ENCODE measurements at regions not wholly inside any gene's neighbourhood (a gene's known extent, or its start where the extent isn't known, plus 50 kb on each side); places are given as distances from the start of the nearest gene placed in this dataset.
"Not testable (repeated sequence)": the region's sequence is repeated elsewhere in the genome, so short reads cannot be mapped to it uniquely, and the experiment has no call there.

GRCh38 chr2:136324966-136325365, 207.0 kb upstream of the CXCR4 start:
- no peak for DNase-seq (ENCODE audit: low spot score)

- no peak for DNase-seq (ENCODE audit: low spot score)
Measured at GRCh38 chr2:136323935-136324334, 206.0 kb upstream of the CXCR4 start.

GRCh38 chr2:136323195-136323594, 205.2 kb upstream of the CXCR4 start:
- no peak for DNase-seq (ENCODE audit: low spot score)

GRCh38 chr2:136322428-136322827, 204.5 kb upstream of the CXCR4 start:
- no peak for DNase-seq (ENCODE audit: low spot score)

- DNase-seq (ENCODE audit: low spot score) = no peak
Measured at GRCh38 chr2:136319651-136320050, 201.7 kb upstream of the CXCR4 start.

GRCh38 chr2:136319237-136319636, 201.3 kb upstream of the CXCR4 start:
- DNase-seq (ENCODE audit: low spot score) = no peak

GRCh38 chr2:136314240-136314639, 196.3 kb upstream of the CXCR4 start:
- DNase-seq (ENCODE audit: low spot score) = no peak

GRCh38 chr2:136312568-136312967, 194.6 kb upstream of the CXCR4 start:
- not testable (repeated sequence) for DNase-seq (ENCODE audit: low spot score)

GRCh38 chr2:136310797-136311603, 193.1 kb upstream of the CXCR4 start:
- DNase-seq (ENCODE audit: low spot score) = no peak

GRCh38 chr2:136310005-136310495, 192.1 kb upstream of the CXCR4 start:
- DNase-seq (ENCODE audit: low spot score) = no peak

- no peak for DNase-seq (ENCODE audit: low spot score)
Measured at GRCh38 chr2:136308611-136309010, 190.7 kb upstream of the CXCR4 start.

GRCh38 chr2:136306836-136307235, 188.9 kb upstream of the CXCR4 start:
- DNase-seq (ENCODE audit: low spot score) = no peak

GRCh38 chr2:136305517-136306192, 187.7 kb upstream of the CXCR4 start:
- DNase-seq (ENCODE audit: low spot score) = no peak

- DNase-seq (ENCODE audit: low spot score) = no peak
Measured at GRCh38 chr2:136301006-136301405, 183.1 kb upstream of the CXCR4 start.

- no peak for DNase-seq (ENCODE audit: low spot score)
Measured at GRCh38 chr2:136298631-136299030, 180.7 kb upstream of the CXCR4 start.

- DNase-seq (ENCODE audit: low spot score) = no peak
Measured at GRCh38 chr2:136297994-136298393, 180.0 kb upstream of the CXCR4 start.

GRCh38 chr2:136297312-136297711, 179.4 kb upstream of the CXCR4 start:
- no peak for DNase-seq (ENCODE audit: low spot score)

GRCh38 chr2:136295168-136295567, 177.2 kb upstream of the CXCR4 start:
- no peak for DNase-seq (ENCODE audit: low spot score)

GRCh38 chr2:136291871-136292270, 173.9 kb upstream of the CXCR4 start:
- DNase-seq (ENCODE audit: low spot score) = no peak

- DNase-seq (ENCODE audit: low spot score) = no peak
Measured at GRCh38 chr2:136290326-136290725, 172.4 kb upstream of the CXCR4 start.

GRCh38 chr2:136288249-136288648, 170.3 kb upstream of the CXCR4 start:
- DNase-seq (ENCODE audit: low spot score) = no peak

- DNase-seq (ENCODE audit: low spot score) = no peak
Measured at GRCh38 chr2:136286423-136286822, 168.5 kb upstream of the CXCR4 start.
